ENCODE measurements at regions not wholly inside any gene's neighbourhood (a gene's known extent, or its start where the extent isn't known, plus 50 kb on each side); places are given as distances from the start of the nearest gene placed in this dataset.

DNA sequence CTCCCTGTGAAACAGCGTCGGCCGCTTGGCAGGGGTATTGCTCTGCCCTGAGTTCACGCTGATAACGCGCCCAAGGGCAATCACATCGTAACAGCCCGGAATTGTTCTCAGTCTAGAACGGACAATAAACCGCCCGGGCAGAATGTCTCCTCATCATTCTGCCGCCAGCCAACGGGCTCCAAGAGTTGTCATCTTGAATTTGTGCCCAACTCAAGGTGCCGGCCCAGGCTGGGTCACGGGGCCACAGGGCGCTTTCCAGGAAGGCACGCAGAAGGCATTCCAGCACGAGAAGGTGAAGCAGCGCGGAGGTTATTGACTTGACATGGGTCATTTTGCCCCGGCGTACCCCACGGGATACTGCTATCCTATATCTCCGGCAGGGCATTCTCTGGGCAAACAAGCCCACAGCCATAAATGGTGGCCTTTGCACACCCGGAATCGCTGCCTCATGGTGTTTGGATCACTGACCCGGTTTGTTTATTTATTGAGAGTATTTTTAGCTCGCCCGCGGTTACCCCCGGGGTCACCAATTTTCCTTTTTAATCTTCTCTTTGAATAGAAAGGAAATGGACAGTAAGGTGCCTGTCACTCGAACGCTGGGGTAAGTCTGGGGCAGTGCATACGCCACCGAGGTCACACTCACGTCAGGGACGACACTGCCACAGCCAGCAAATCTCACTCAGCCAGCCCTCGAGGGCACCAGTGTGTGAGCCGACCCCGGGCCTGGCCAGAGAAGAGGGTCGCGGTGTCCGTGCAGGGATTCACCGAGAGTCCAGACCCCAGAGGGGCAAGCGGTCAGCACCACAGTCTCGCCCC is 72.4 kb upstream of the FGF3 start (continued):
- TF ChIP-seq ZNF687 (CRISPR knock-in tag; IDR thresholded peaks at IDR 0.05), result peak; percentile 33; the same call in 1 of the 2 replicates
- TF ChIP-seq PAXIP1 (CRISPR knock-in tag; conservative IDR thresholded peaks at IDR 0.05), result peak; percentile 44
- TF ChIP-seq EP300 (IDR thresholded peaks at IDR 0.05; ENCODE audit: low read depth in 2 of 2, low read length in 2 of 2), result no peak
- no peak for TF ChIP-seq EP300 (CRISPR knock-in tag; IDR thresholded peaks at IDR 0.05; ENCODE audit: borderline replicate concordance)
- no peak for TF ChIP-seq SOX6 (IDR thresholded peaks at IDR 0.05)
- TF ChIP-seq SOX6 (CRISPR knock-in tag; IDR thresholded peaks at IDR 0.05), result peak; percentile 41; the same call in 1 of the 2 replicates
- TF ChIP-seq, protein P1, sequence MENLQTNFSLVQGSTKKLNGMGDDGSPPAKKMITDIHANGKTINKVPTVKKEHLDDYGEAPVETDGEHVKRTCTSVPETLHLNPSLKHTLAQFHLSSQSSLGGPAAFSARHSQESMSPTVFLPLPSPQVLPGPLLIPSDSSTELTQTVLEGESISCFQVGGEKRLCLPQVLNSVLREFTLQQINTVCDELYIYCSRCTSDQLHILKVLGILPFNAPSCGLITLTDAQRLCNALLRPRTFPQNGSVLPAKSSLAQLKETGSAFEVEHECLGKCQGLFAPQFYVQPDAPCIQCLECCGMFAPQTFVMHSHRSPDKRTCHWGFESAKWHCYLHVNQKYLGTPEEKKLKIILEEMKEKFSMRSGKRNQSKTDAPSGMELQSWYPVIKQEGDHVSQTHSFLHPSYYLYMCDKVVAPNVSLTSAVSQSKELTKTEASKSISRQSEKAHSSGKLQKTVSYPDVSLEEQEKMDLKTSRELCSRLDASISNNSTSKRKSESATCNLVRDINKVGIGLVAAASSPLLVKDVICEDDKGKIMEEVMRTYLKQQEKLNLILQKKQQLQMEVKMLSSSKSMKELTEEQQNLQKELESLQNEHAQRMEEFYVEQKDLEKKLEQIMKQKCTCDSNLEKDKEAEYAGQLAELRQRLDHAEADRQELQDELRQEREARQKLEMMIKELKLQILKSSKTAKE (CRISPR knock-in tag; IDR thresholded peaks at IDR 0.05; ENCODE audit: borderline replicate concordance), result peak; percentile 61; the same call in 1 of the 2 replicates
- TF ChIP-seq HNRNPLL (IDR thresholded peaks at IDR 0.05; ENCODE audit: low read depth, low read length, poor library complexity, severe bottlenecking), result peak; percentile 36
- TF ChIP-seq NR2F6 (IDR thresholded peaks at IDR 0.05), result peak; percentile 43; the same call in 1 of the 2 replicates
- TF ChIP-seq NR2F6 (CRISPR knock-in tag; IDR thresholded peaks at IDR 0.05), result peak; percentile 6; the same call in 1 of the 2 replicates
- TF ChIP-seq SOX5 (CRISPR knock-in tag; IDR thresholded peaks at IDR 0.05; ENCODE audit: borderline replicate concordance), result peak; percentile 40; the same call in 1 of the 2 replicates
- TF ChIP-seq, protein P2, sequence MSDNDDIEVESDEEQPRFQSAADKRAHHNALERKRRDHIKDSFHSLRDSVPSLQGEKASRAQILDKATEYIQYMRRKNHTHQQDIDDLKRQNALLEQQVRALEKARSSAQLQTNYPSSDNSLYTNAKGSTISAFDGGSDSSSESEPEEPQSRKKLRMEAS (IDR thresholded peaks at IDR 0.05), result 0 out of 2 replicates have a peak, but pooled peaks have one; percentile 16
- TF ChIP-seq CSRNP1 (CRISPR knock-in tag; IDR thresholded peaks at IDR 0.05), result no peak
- no peak for TF ChIP-seq FOXK2 (IDR thresholded peaks at IDR 0.05)
- TF ChIP-seq PHF21A (CRISPR knock-in tag; IDR thresholded peaks at IDR 0.05), result peak; percentile 27; the same call in 1 of the 2 replicates
- no peak for TF ChIP-seq FIP1L1 (IDR thresholded peaks at IDR 0.05; ENCODE audit: borderline replicate concordance, insufficient read depth, low read depth, low read length)

Measured in HepG2 (cell line).